Central memory CD8-positive, alpha-beta T cell (primary cell): ENCODE measurements at regions not wholly inside any gene's neighbourhood (a gene's known extent, or its start where the extent isn't known, plus 50 kb on each side); places are given as distances from the start of the nearest gene placed in this dataset.
"Not testable (repeated sequence)": the region's sequence is repeated elsewhere in the genome, so short reads cannot be mapped to it uniquely, and the experiment has no call there.

Experiments
- ATAC-seq: fragments of 150-1000 bp; cut with Tn5 transposase; replicated peaks from 2 replicates; pipeline ENCODE4 v1.10.0; 2022; ENCODE audit warnings: mild to moderate bottlenecking, moderate FRiP score, moderate number of reproducible peaks; ENCODE audit not compliant: poor library complexity, severe bottlenecking; ENCODE audit errors: extremely low read depth
- DNase-seq, 2 donors: peaks; one replicate each; pipeline ENCODE4 v3.0.0; 2021; ENCODE audit warnings: low spot score in 2 of 2
- H3K27ac Mint-ChIP-seq: one replicate; pipeline ENCODE4 v1.8.0; 2022; ENCODE audit warnings: low read depth, mild to moderate bottlenecking, moderate library complexity, mixed read lengths
- H3K27me3 Mint-ChIP-seq: one replicate; pipeline ENCODE4 v1.8.0; 2022; ENCODE audit warnings: mixed read lengths
- H3K36me3 Mint-ChIP-seq: one replicate; pipeline ENCODE4 v1.8.0; 2022; ENCODE audit warnings: mild to moderate bottlenecking, moderate library complexity, mixed read lengths; ENCODE audit not compliant: insufficient read depth
- H3K4me1 Mint-ChIP-seq: one replicate; pipeline ENCODE4 v1.8.0; 2022; ENCODE audit warnings: mixed read lengths
- H3K4me3 Mint-ChIP-seq: one replicate; pipeline ENCODE4 v1.8.0; 2022; ENCODE audit warnings: mild to moderate bottlenecking, moderate library complexity, mixed read lengths
- H3K9me3 Mint-ChIP-seq: one replicate; pipeline ENCODE4 v1.8.0; 2022; ENCODE audit warnings: mixed read lengths

GRCh38 chr6:6734479-6735465 lies 146.3 kb downstream of the LY86 start:
- ATAC-seq: no peak
- Mint-ChIP-seq H3K9me3 (no peaks in the 10 kb centered on the region), H3K27me3 (peaks cover 61% of the 10 kb centered on the region), H3K4me1 (no peaks in the 10 kb centered on the region), H3K27ac (no peak overlapping the region), H3K36me3 (no peaks in the 10 kb centered on the region), H3K4me3 (no peak overlapping the region)
- DNase-seq: no peak

DNA sequence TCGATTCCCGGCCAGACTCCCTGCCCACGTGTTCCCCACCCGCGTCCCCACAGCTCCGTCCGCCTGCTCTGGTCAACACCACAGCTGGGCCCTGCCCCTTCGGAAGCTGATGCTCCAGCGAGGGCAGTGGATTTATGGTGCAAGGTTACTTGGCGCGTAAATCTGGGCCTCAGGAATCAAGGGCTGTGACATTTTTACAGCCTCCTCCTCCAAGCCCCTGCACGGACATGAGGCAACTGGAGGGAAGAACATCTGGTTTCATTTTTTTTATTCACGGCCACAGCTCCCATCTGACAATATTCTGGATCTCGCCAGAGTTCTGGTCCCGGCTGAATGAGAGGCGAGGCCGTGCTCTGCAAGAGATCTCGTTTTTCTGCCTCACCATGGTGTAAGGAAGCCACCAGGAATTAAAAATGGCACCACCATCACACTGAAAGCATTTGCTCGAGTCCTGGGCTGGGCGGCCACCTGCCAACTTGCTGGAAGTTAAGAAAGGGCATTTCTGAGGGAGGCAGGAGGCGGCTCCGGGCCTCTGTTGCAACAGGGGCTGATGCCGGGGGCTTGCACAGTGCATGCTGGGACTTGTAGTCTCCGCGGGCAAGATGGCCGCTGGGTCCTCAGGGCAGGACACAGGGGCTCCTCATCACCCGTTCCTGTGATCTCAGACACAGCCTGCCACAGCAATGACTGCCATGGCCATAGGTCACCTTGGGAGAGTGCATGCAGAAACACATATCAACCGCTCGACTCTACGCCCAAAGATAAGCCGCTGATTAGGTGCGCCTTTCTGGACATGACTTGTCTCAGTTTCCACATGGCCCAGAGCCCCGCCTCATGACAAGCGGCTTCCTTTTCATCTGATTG lies 148.5 kb downstream of the LY86 start:
- no peak for ATAC-seq
- H3K9me3 Mint-ChIP-seq: no peaks in the 10 kb centered on the region
- no peaks in the 10 kb centered on the region for H3K4me1 Mint-ChIP-seq
- no peak overlapping the region for H3K27ac Mint-ChIP-seq
- H3K4me3 Mint-ChIP-seq: no peak overlapping the region
- no peak for DNase-seq
- H3K36me3 Mint-ChIP-seq: no peaks in the 10 kb centered on the region
- peaks cover 61% of the 10 kb centered on the region for H3K27me3 Mint-ChIP-seq

GRCh38 chr6:6737671-6738070 lies 149.2 kb downstream of the LY86 start:
- peaks cover 61% of the 10 kb centered on the region for H3K27me3 Mint-ChIP-seq
- H3K4me3 Mint-ChIP-seq: no peak overlapping the region
- H3K9me3 Mint-ChIP-seq: no peaks in the 10 kb centered on the region
- peaks cover 1% of the 10 kb centered on the region for H3K36me3 Mint-ChIP-seq
- no peaks in the 10 kb centered on the region for H3K4me1 Mint-ChIP-seq
- H3K27ac Mint-ChIP-seq: no peak overlapping the region
- no peak for DNase-seq
- no peak for ATAC-seq

DNA sequence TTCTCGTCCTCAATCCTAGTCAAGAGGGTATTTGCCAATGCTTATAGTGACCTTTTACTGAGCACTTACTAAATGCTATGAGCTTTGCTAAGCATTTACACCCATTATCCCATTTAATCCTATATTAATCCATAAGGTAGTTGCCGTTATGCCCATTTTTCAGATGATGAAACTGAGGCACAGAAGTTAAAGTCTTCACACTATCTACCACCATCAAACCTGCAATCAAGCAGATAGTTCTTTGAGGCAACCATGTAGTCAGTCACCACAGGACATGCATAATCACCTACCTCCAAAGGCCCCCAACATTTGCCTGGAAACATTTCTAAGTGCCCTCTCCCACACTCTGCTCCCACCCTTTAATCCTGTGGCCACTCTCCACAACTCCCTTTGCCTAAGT lies 149.6 kb downstream of the LY86 start:
- no peaks in the 10 kb centered on the region for H3K4me1 Mint-ChIP-seq

DNA sequence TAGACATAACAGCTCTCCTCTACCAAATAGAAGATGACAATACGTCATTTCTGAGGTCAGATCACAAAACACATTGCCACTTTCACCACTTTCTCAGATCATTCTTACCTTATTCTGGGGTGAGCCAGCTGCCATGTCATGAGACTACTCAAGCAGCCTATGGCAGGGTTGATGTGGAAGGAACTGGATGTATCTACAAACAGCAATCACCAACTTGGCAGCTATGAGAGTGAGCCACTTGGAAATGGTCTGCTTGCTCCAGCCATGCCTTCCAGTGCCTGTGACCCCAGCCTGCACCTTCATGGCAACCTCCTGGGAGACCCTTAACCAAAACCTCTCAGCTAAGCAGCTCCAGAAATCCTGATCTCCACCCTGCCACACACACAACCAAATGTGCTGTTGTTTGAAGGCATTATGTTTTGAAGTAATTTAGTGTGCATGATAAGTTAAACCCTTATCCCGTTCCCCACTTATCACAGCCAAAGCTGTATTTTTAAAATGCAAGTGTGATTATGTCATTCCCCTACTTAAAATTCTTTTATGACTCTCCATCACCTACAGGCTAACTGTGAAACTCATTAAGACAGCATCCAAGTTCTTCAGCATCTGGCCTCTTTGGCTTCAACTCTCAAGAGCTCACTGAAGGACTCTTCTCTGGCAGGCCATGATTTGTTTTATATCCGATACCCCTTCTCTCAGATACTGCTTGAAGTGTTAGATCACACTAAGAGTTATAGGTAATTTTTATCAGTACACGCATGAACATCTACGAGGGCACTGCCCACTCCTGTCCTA lies 150.6 kb downstream of the LY86 start:
- no peak overlapping the region for H3K4me3 Mint-ChIP-seq
- H3K27me3 Mint-ChIP-seq: peaks cover 50% of the 10 kb centered on the region
- ATAC-seq: no peak
- H3K9me3 Mint-ChIP-seq: no peaks in the 10 kb centered on the region
- no peaks in the 10 kb centered on the region for H3K4me1 Mint-ChIP-seq
- H3K27ac Mint-ChIP-seq: no peak overlapping the region
- peaks cover 1% of the 10 kb centered on the region for H3K36me3 Mint-ChIP-seq
- no peak for DNase-seq

More for the DNA sequence above, 149.6 kb downstream of the LY86 start:
- Mint-ChIP-seq H3K27ac (no peak overlapping the region), H3K36me3 (peaks cover 1% of the 10 kb centered on the region), H3K9me3 (no peaks in the 10 kb centered on the region), H3K4me3 (no peak overlapping the region), H3K27me3 (peaks cover 60% of the 10 kb centered on the region)
- DNase-seq (no peak), ATAC-seq (no peak)

GRCh38 chr6:6740595-6740994 lies 152.1 kb downstream of the LY86 start:
- no peaks in the 10 kb centered on the region for H3K9me3 Mint-ChIP-seq
- H3K4me1 Mint-ChIP-seq: no peaks in the 10 kb centered on the region
- peaks cover 1% of the 10 kb centered on the region for H3K36me3 Mint-ChIP-seq
- ATAC-seq (no peak), DNase-seq (no peak)
- no peak overlapping the region for H3K27ac Mint-ChIP-seq
- H3K27me3 Mint-ChIP-seq: peaks cover 35% of the 10 kb centered on the region
- H3K4me3 Mint-ChIP-seq: no peak overlapping the region

DNA sequence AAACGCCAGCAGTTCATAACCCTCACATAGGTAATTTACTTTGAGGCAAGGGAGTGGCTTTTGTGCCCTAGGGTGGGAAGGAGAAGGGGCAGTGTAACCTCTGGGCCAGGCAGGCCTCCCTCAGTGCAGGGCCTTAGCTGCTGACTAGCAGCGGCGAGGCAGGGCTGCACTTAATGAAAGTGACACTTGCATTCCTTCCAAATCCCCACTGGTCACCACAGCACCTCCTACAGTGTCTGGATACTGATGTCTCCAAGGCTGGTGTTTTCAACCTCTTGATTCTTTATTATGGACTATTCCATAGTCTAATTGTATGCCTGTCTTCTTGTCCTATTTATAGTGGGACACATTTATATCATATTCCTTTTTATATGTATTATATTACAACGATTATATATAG lies 152.7 kb downstream of the LY86 start:
- no peaks in the 10 kb centered on the region for H3K9me3 Mint-ChIP-seq
- no peak for DNase-seq
- H3K27me3 Mint-ChIP-seq: peaks cover 29% of the 10 kb centered on the region
- no peaks in the 10 kb centered on the region for H3K4me1 Mint-ChIP-seq
- ATAC-seq: no peak
- no peak overlapping the region for H3K4me3 Mint-ChIP-seq
- no peak overlapping the region for H3K27ac Mint-ChIP-seq
- peaks cover 1% of the 10 kb centered on the region for H3K36me3 Mint-ChIP-seq

GRCh38 chr6:6742535-6742934 lies 154.0 kb downstream of the LY86 start:
- no peak for ATAC-seq
- H3K27me3 Mint-ChIP-seq: peaks cover 22% of the 10 kb centered on the region
- no peak overlapping the region for H3K4me3 Mint-ChIP-seq
- no peak overlapping the region for H3K27ac Mint-ChIP-seq
- H3K4me1 Mint-ChIP-seq: no peaks in the 10 kb centered on the region
- no peaks in the 10 kb centered on the region for H3K9me3 Mint-ChIP-seq
- no peak for DNase-seq
- H3K36me3 Mint-ChIP-seq: peaks cover 1% of the 10 kb centered on the region

GRCh38 chr6:6744551-6744950 lies 156.0 kb downstream of the LY86 start:
- Mint-ChIP-seq H3K4me3 (no peak overlapping the region), H3K27ac (no peak overlapping the region), H3K4me1 (no peaks in the 10 kb centered on the region), H3K9me3 (no peaks in the 10 kb centered on the region), H3K36me3 (peaks cover 1% of the 10 kb centered on the region), H3K27me3 (peaks cover 2% of the 10 kb centered on the region)
- ATAC-seq (no peak), DNase-seq (no peak)

DNA sequence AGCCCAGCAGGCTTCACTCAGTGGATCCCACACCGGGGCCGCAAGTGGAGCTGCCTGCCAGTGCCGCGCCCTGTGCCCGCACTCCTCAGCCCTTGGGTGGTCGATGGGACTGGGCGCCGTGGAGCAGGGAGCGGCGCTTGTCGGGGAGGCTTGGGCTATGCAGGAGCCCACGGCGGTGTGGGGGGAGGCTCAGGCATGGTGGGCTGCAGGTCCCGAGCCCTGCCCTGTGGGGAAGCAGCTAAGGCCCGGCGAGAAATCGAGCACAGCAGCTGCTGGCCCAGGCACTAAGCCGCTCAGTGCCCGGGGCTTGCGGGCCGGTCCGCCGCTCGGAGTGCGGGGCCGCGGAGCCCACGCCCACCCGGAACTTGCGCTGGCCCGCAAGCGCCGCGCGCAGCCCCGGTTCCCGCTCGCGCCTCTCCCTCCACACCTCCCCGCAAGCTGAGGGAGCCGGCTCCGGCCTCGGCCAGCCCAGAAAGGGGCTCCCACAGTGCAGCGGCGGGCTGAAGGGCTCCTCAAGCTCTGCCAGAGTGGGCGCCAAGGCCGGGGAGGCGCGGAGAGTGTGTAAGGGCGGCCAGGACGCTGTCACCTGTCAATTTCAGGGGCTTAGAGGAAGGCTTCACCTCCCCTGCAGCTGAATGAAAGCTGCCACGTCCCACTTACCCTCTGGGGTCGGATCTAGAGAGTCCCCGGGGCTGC lies 157.3 kb downstream of the LY86 start:
- not testable (repeated sequence) for H3K27ac Mint-ChIP-seq, H3K27me3 Mint-ChIP-seq, H3K9me3 Mint-ChIP-seq, H3K4me3 Mint-ChIP-seq, ATAC-seq, DNase-seq, H3K4me1 Mint-ChIP-seq, H3K36me3 Mint-ChIP-seq

GRCh38 chr6:6746333-6746969 lies 157.9 kb downstream of the LY86 start:
- Mint-ChIP-seq H3K4me1 (no peaks in the 10 kb centered on the region), H3K4me3 (no peak overlapping the region), H3K27me3 (no peaks in the 10 kb centered on the region), H3K9me3 (no peaks in the 10 kb centered on the region), H3K36me3 (peaks cover 1% of the 10 kb centered on the region), H3K27ac (no peak overlapping the region)
- ATAC-seq (no peak), DNase-seq (no peak)
